ENCODE measurements at regions not wholly inside any gene's neighbourhood (a gene's known extent, or its start where the extent isn't known, plus 50 kb on each side); places are given as distances from the start of the nearest gene placed in this dataset.

DNA sequence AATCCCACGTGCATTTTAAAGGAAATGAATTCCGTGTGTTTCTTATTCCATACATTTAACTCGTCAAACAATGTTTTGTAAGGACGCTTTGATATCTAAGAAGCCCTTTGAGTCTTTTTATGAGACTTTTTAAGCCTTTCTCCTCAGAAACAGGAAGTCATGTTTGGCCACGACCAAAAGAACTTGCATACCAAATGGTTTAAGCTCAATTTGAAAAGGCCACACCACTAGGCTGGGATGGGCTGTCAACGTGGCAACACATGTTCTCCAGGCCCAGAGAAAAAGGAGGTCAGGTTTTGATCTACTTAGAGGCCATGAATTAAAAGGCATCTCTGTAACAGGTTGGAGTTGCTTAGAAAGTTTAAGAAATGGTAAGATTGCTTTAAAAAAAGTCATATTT is 441.8 kb downstream of the CMPK2 start:
- TF ChIP-seq, protein P1, sequence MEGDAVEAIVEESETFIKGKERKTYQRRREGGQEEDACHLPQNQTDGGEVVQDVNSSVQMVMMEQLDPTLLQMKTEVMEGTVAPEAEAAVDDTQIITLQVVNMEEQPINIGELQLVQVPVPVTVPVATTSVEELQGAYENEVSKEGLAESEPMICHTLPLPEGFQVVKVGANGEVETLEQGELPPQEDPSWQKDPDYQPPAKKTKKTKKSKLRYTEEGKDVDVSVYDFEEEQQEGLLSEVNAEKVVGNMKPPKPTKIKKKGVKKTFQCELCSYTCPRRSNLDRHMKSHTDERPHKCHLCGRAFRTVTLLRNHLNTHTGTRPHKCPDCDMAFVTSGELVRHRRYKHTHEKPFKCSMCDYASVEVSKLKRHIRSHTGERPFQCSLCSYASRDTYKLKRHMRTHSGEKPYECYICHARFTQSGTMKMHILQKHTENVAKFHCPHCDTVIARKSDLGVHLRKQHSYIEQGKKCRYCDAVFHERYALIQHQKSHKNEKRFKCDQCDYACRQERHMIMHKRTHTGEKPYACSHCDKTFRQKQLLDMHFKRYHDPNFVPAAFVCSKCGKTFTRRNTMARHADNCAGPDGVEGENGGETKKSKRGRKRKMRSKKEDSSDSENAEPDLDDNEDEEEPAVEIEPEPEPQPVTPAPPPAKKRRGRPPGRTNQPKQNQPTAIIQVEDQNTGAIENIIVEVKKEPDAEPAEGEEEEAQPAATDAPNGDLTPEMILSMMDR (IDR thresholded peaks at IDR 0.05): no peak
- TF ChIP-seq POLR2A (IDR thresholded peaks at IDR 0.05): no peak

Measured in esophagus squamous epithelium (tissue), 4 donors.